ENCODE measurements at regions not wholly inside any gene's neighbourhood (a gene's known extent, or its start where the extent isn't known, plus 50 kb on each side); places are given as distances from the start of the nearest gene placed in this dataset.

- no peaks in the 10 kb centered on the region for H3K36me3 ChIP-seq
- no peak for TF ChIP-seq CTCF (IDR thresholded peaks at IDR 0.05)
- no peaks in the 10 kb centered on the region for H3K9me3 ChIP-seq
- peaks cover 12% of the 10 kb centered on the region for H3K27me3 ChIP-seq
- H3K4me3 ChIP-seq (ENCODE audit: low read depth in 1 of 2, low read length in 1 of 2) = no peak overlapping the region
- no peak overlapping the region for H3K27ac ChIP-seq
- no peaks in the 10 kb centered on the region for H3K4me1 ChIP-seq (ENCODE audit: control insufficient read depth in 1 of 2, insufficient read depth in 1 of 2, low read depth in 1 of 2, low read length in 1 of 2)
These were observed 322.5 kb downstream of the SIPA1L2 start for GRCh38 chr1:232307296-232308017.

DNA sequence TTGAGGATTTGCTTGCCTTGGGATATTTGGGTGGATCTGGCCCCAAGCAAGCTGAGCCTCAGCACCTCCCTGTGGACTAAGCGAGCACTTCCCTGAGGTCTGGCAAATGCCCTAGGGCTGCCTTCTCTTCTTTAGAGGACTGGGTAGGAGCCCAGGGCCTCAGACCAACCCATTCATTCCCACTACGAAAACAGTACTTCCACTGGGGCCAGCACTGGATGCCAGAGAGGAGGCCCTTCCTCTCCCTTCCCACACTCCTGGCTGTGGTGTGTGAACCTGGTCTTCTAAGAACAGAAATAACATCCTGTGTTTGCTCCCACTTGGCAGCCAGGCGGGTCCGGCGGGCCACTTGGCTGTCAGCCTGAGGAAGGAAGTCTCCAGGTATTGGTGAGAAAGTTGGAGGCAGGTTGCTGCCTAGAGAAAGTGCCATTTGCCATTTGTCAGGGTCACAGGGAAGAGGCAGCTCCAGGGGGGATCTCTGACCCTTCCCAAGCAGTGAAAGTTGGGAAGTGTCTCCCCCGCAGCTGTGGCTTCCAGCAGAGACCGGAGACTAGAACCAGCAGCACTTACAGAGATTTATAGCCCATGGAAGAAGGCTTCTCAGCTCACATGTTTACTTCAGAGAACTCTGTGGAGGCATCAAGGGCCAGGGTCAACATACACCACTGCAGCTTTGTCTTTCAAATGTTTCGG is 323.5 kb downstream of the SIPA1L2 start:
- Histone ChIP-seq H3K9me3 (no peaks in the 10 kb centered on the region), H3K27ac (no peak overlapping the region), H3K36me3 (no peaks in the 10 kb centered on the region), H3K4me1 (ENCODE audit: control insufficient read depth in 1 of 2, insufficient read depth in 1 of 2, low read depth in 1 of 2, low read length in 1 of 2) (no peaks in the 10 kb centered on the region), H3K4me3 (ENCODE audit: low read depth in 1 of 2, low read length in 1 of 2) (no peak overlapping the region), H3K27me3 (peaks cover 18% of the 10 kb centered on the region)
- no peak for TF ChIP-seq CTCF (IDR thresholded peaks at IDR 0.05)

DNA sequence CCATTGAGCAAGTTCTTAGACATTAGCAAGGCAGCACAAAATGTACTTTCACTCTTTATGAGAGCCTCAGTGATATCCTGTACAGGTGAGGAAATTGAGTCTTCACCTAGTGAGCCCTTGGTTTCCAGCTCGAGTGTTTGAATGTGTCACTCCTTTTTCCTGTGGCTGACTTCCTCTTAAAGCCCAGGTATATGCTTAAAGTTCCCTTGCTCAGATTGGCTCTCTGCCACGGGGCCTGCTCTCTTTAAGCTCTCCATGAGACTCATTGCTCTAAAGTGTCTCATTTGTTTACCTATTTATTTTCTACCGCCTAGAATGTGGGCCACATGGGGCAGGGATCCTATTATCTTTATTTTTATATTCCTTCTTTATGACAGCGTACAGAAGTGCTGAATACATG is 324.9 kb downstream of the SIPA1L2 start:
- Histone ChIP-seq H3K36me3 (no peaks in the 10 kb centered on the region), H3K27me3 (peaks cover 32% of the 10 kb centered on the region), H3K4me1 (ENCODE audit: control insufficient read depth in 1 of 2, insufficient read depth in 1 of 2, low read depth in 1 of 2, low read length in 1 of 2) (no peaks in the 10 kb centered on the region), H3K4me3 (ENCODE audit: low read depth in 1 of 2, low read length in 1 of 2) (no peak overlapping the region), H3K27ac (no peak overlapping the region), H3K9me3 (no peaks in the 10 kb centered on the region)
- no peak for TF ChIP-seq CTCF (IDR thresholded peaks at IDR 0.05)

GRCh38 chr1:232303222-232303620 is 326.7 kb downstream of the SIPA1L2 start:
- Histone ChIP-seq H3K4me3 (ENCODE audit: low read depth in 1 of 2, low read length in 1 of 2) (no peak overlapping the region), H3K9me3 (no peaks in the 10 kb centered on the region), H3K36me3 (no peaks in the 10 kb centered on the region), H3K27me3 (peaks cover 25% of the 10 kb centered on the region), H3K27ac (no peak overlapping the region), H3K4me1 (ENCODE audit: control insufficient read depth in 1 of 2, insufficient read depth in 1 of 2, low read depth in 1 of 2, low read length in 1 of 2) (no peaks in the 10 kb centered on the region)
- TF ChIP-seq CTCF (IDR thresholded peaks at IDR 0.05) = no peak

GRCh38 chr1:232302376-232303221 is 327.3 kb downstream of the SIPA1L2 start:
- Histone ChIP-seq H3K27me3 (peaks cover 25% of the 10 kb centered on the region), H3K27ac (no peak overlapping the region), H3K36me3 (no peaks in the 10 kb centered on the region), H3K4me3 (ENCODE audit: low read depth in 1 of 2, low read length in 1 of 2) (no peak overlapping the region), H3K9me3 (no peaks in the 10 kb centered on the region), H3K4me1 (ENCODE audit: control insufficient read depth in 1 of 2, insufficient read depth in 1 of 2, low read depth in 1 of 2, low read length in 1 of 2) (no peaks in the 10 kb centered on the region)
- TF ChIP-seq CTCF (IDR thresholded peaks at IDR 0.05) = no peak
